MM.1S (cell line): ENCODE measurements at regions not wholly inside any gene's neighbourhood (a gene's known extent, or its start where the extent isn't known, plus 50 kb on each side); places are given as distances from the start of the nearest gene placed in this dataset.

Experiments used
- CTCF ChIP-seq: fragments of 300-600 bp; sonication (generic); IDR thresholded peaks from 2 replicates; pipeline ENCODE4 v1.5.1; 2016; ENCODE audit warnings: antibody characterized with exemption, low read length, mixed read lengths
- EZH2 ChIP-seq: fragments of 300-600 bp; sonication (generic); optimal IDR thresholded peaks from 2 replicates; pipeline ENCODE3; 2017; ENCODE audit warnings: low read depth, mild to moderate bottlenecking, antibody characterized with exemption, low read length, mixed read lengths
- EZH2phosphoT487 ChIP-seq: fragments of 300-600 bp; sonication (generic); IDR thresholded peaks from 2 replicates; pipeline ENCODE4 v1.6.1; 2018; ENCODE audit warnings: antibody characterized with exemption, low read length

GRCh38 chr4:133464311-133464710 lies 315.2 kb downstream of the PCDH10 start:
- no peak for TF ChIP-seq CTCF
- no peak for TF ChIP-seq EZH2phosphoT487
- no peak for TF ChIP-seq EZH2
